PC-3 (cell line): ENCODE measurements at regions not wholly inside any gene's neighbourhood (a gene's known extent, or its start where the extent isn't known, plus 50 kb on each side); places are given as distances from the start of the nearest gene placed in this dataset.

Source experiments
- ATAC-seq: fragments of 200-7000 bp; cut with Tn5 transposase; 2 replicates; pipeline ENCODE4 v1.9.1; 2020; ENCODE audit warnings: mild to moderate bottlenecking, moderate library complexity
- BruUV-seq: library from RNA; stranded (reverse); fragments of 400-500 nt; replicated peaks from 2 replicates; lab custom pipeline; 2021; lab: Mats Ljungman, UMichigan
- CTCF ChIA-PET: fragments of 300-600 bp; sonication (Branson Sonifier 250); formaldehyde crosslinking; loops from one replicate; lab custom pipeline; 2022; ENCODE audit warnings: antibody characterized with exemption; lab: Charles Lee
- POLR2A ChIA-PET: fragments of 300-600 bp; sonication (Branson Sonifier 250); formaldehyde crosslinking; loops from one replicate; lab custom pipeline; 2022; ENCODE audit warnings: antibody characterized with exemption; ENCODE audit not compliant: unreplicated experiment; lab: Charles Lee
- DNase-seq: peaks from one replicate; pipeline ENCODE4 v3.0.0-alpha.2; 2015
- H2AFZ ChIP-seq: fragments of 300-600 bp; sonication (generic); 2 replicates; pipeline ENCODE4 v1.6.0; 2016; ENCODE audit warnings: antibody characterized with exemption, low read length
- H3F3A ChIP-seq: fragments of 300-600 bp; sonication (generic); one replicate; pipeline ENCODE4 v1.6.0; 2017; ENCODE audit warnings: antibody characterized with exemption, low read length, control low read depth, mild to moderate bottlenecking; ENCODE audit not compliant: unreplicated experiment
- H3K27ac ChIP-seq: fragments of 300-600 bp; sonication (generic); 2 replicates; pipeline ENCODE4 v1.5.1; 2016; ENCODE audit warnings: mild to moderate bottlenecking, low read length
- H3K27me3 ChIP-seq: fragments of 300-600 bp; sonication (generic); 2 replicates; pipeline ENCODE4 v1.6.1; 2016; ENCODE audit warnings: low read length, mixed read lengths
- H3K36me3 ChIP-seq: fragments of 300-600 bp; sonication (generic); 2 replicates; pipeline ENCODE4 v1.6.1; 2016; ENCODE audit warnings: low read depth, mixed run types, low read length, mixed read lengths
- H3K4me1 ChIP-seq: fragments of 300-600 bp; sonication (generic); 2 replicates; pipeline ENCODE4 v1.5.1; 2016; ENCODE audit warnings: low read length; ENCODE audit not compliant: insufficient read depth
- H3K4me2 ChIP-seq: fragments of 300-600 bp; sonication (generic); 2 replicates; pipeline ENCODE4 v1.6.0; 2016; ENCODE audit warnings: low read length
- H3K4me3 ChIP-seq: fragments of 300-600 bp; sonication (generic); 2 replicates; pipeline ENCODE4 v1.5.1; 2016; ENCODE audit warnings: mild to moderate bottlenecking, low read length, mixed read lengths
- H3K79me2 ChIP-seq: fragments of 300-600 bp; sonication (generic); 2 replicates; pipeline ENCODE4 v1.6.1; 2017; ENCODE audit warnings: low read length, mixed read lengths
- H3K9ac ChIP-seq: fragments of 300-600 bp; sonication (generic); 2 replicates; pipeline ENCODE4 v1.6.0; 2016; ENCODE audit warnings: mild to moderate bottlenecking, low read length
- H3K9me2 ChIP-seq: fragments of 300-600 bp; sonication (generic); replicated peaks from 2 replicates; pipeline ENCODE4 v1.6.1; 2016; ENCODE audit warnings: mixed run types, low read length, mixed read lengths
- H3K9me3 ChIP-seq: fragments of 300-600 bp; sonication (generic); 2 replicates; pipeline ENCODE4 v1.6.1; 2016; ENCODE audit warnings: low read length, mixed read lengths
- H4K20me1 ChIP-seq: fragments of 300-600 bp; sonication (generic); 2 replicates; pipeline ENCODE4 v1.6.1; 2016; ENCODE audit warnings: low read length, mixed read lengths
- EZH2 ChIP-seq: fragments of 300-600 bp; sonication (generic); IDR thresholded peaks from one replicate; pipeline ENCODE4 v1.6.1; 2017; ENCODE audit warnings: antibody characterized with exemption, mild to moderate bottlenecking, low read length; ENCODE audit not compliant: unreplicated experiment
- EZH2phosphoT487 ChIP-seq: fragments of 300-600 bp; sonication (generic); IDR thresholded peaks from 2 replicates; pipeline ENCODE4 v1.6.1; 2018; ENCODE audit warnings: mild to moderate bottlenecking, antibody characterized with exemption, low read length, borderline replicate concordance
- intact Hi-C: fragments of 100-400 bp; cut with micrococcal nuclease; formaldehyde crosslinking; loops from 2 replicates; pipeline ENCODE4 v1.9.0; 2023
- TF ChIP-seq, protein P1 (sequence below): fragments of 300-600 bp; sonication (generic); conservative IDR thresholded peaks from 2 replicates; pipeline ENCODE4 v1.5.1; 2017; ENCODE audit warnings: antibody characterized with exemption, low read depth, mild to moderate bottlenecking, low read length

DNA sequence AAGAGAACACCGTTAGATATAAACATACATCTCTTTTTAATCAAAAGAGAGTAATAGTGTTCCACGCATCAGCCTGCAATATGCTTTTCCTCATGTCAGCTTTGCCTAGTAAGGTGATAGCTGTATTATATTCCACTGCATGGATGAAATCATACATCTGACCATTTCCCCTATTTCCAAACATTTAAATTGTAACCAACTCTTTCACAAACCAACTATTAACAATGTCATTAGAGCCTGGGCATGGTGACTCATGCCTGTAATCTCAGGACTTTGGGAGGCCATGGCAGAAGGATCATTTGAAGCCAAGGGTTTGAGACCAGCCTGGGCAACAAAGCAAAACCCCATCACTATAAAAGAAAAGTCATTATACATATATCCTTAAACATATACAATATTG lies 284.8 kb downstream of the BCL11A start:
- TF ChIP-seq, protein P1, sequence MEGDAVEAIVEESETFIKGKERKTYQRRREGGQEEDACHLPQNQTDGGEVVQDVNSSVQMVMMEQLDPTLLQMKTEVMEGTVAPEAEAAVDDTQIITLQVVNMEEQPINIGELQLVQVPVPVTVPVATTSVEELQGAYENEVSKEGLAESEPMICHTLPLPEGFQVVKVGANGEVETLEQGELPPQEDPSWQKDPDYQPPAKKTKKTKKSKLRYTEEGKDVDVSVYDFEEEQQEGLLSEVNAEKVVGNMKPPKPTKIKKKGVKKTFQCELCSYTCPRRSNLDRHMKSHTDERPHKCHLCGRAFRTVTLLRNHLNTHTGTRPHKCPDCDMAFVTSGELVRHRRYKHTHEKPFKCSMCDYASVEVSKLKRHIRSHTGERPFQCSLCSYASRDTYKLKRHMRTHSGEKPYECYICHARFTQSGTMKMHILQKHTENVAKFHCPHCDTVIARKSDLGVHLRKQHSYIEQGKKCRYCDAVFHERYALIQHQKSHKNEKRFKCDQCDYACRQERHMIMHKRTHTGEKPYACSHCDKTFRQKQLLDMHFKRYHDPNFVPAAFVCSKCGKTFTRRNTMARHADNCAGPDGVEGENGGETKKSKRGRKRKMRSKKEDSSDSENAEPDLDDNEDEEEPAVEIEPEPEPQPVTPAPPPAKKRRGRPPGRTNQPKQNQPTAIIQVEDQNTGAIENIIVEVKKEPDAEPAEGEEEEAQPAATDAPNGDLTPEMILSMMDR = no peak
- TF ChIP-seq EZH2phosphoT487 (no peak), EZH2 (no peak)
- ATAC-seq (no peak), DNase-seq (no peak)
- BruUV-seq = no TSS peak
- H2AFZ ChIP-seq = no peak overlapping the region
- CTCF ChIA-PET = no interaction called here
- no peak overlapping the region for H3K4me3 ChIP-seq
- H3K4me2 ChIP-seq = no peak overlapping the region
- intact Hi-C loops = no loop called here
- H3K9me3 ChIP-seq = no peaks in the 10 kb centered on the region
- H3K79me2 ChIP-seq = no peaks in the 10 kb centered on the region
- H3K4me1 ChIP-seq = no peaks in the 10 kb centered on the region
- no peaks in the 10 kb centered on the region for H3K36me3 ChIP-seq
- POLR2A ChIA-PET = no interaction called here
- no peak overlapping the region for H3K9ac ChIP-seq
- no peak overlapping the region for H3K27ac ChIP-seq
- peaks cover 37% of the 10 kb centered on the region for H3K27me3 ChIP-seq
- H4K20me1 ChIP-seq = no peaks in the 10 kb centered on the region
- H3K9me2 ChIP-seq = no peaks in the 10 kb centered on the region
- H3F3A ChIP-seq = no peaks in the 10 kb centered on the region

DNA sequence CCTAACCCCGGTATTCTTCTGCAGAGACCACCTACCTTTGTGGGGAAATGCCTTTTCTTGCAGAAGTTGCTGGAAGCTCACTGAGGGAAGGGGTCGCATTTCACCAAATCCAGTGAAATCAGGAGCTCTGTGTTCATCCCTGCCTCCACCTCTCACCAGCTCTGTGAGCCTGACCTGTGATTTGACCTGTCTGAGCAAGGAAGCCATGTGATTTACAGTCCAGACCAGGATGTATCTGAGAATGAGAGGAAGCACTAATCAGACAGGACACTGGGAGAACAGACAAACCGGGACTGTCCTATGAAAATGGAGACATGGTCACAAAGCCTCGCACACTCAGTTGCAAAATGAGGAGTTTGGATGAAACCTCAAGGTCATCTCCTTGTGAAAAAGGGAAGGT lies 285.4 kb downstream of the BCL11A start:
- intact Hi-C loops = no loop called here
- H3K4me1 ChIP-seq = no peaks in the 10 kb centered on the region
- H3K4me3 ChIP-seq = no peak overlapping the region
- no peak overlapping the region for H3K9ac ChIP-seq
- no peak overlapping the region for H3K27ac ChIP-seq
- POLR2A ChIA-PET = no interaction called here
- CTCF ChIA-PET = no interaction called here
- H3F3A ChIP-seq = no peaks in the 10 kb centered on the region
- DNase-seq (no peak), ATAC-seq (no peak)
- H3K9me2 ChIP-seq = no peaks in the 10 kb centered on the region
- TF ChIP-seq EZH2phosphoT487 = no peak
- TF ChIP-seq, protein P1 = no peak
- TF ChIP-seq EZH2 = no peak
- H2AFZ ChIP-seq = no peak overlapping the region
- BruUV-seq = no TSS peak
- H3K36me3 ChIP-seq = no peaks in the 10 kb centered on the region
- peaks cover 31% of the 10 kb centered on the region for H3K27me3 ChIP-seq
- H3K4me2 ChIP-seq = no peak overlapping the region
- H3K79me2 ChIP-seq = no peaks in the 10 kb centered on the region
- no peaks in the 10 kb centered on the region for H3K9me3 ChIP-seq
- no peaks in the 10 kb centered on the region for H4K20me1 ChIP-seq

DNA sequence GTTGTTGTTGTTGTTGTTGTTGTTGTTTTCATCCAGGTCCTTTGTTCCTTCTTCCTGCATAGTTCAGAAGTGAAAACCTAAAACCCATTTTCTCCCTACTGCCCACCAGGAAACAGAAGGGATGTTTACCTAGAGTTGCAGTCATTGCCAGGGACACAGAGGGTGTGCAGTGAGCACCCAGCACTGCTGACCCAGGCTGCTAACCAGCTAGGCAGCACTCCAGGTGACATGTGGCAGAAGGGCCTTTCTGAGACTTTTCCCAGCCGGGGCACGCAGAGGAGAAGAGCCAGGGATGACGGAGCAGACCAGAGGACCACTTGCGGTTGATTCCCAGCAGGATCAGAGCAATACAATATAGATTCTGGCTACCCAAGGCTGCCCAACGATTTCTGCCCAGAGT lies 286.3 kb downstream of the BCL11A start:
- Histone ChIP-seq H3K27ac (no peak overlapping the region), H3F3A (no peaks in the 10 kb centered on the region), H3K36me3 (no peaks in the 10 kb centered on the region), H4K20me1 (no peaks in the 10 kb centered on the region), H3K9ac (no peak overlapping the region), H3K4me3 (no peak overlapping the region), H3K9me2 (no peaks in the 10 kb centered on the region), H3K4me2 (no peak overlapping the region), H3K27me3 (peaks cover 28% of the 10 kb centered on the region), H3K79me2 (no peaks in the 10 kb centered on the region), H2AFZ (no peak overlapping the region), H3K9me3 (no peaks in the 10 kb centered on the region), H3K4me1 (no peaks in the 10 kb centered on the region)
- CTCF ChIA-PET = no interaction called here
- intact Hi-C loops = no loop called here
- ATAC-seq (no peak), DNase-seq (no peak)
- POLR2A ChIA-PET = no interaction called here
- TF ChIP-seq EZH2 (no peak), EZH2phosphoT487 (no peak)
- TF ChIP-seq, protein P1 = no peak
- no TSS peak for BruUV-seq
